Memory B cell (primary cell): ENCODE measurements at regions not wholly inside any gene's neighbourhood (a gene's known extent, or its start where the extent isn't known, plus 50 kb on each side); places are given as distances from the start of the nearest gene placed in this dataset.

Source experiments
- ATAC-seq: fragments of 150-1000 bp; cut with Tn5 transposase; 2 replicates; pipeline ENCODE4 v1.10.0; 2021; ENCODE audit warnings: low read depth, mild to moderate bottlenecking, moderate library complexity
- DNase-seq, 2 donors: peaks; one replicate each; pipeline ENCODE4 v3.0.0; 2022; ENCODE audit warnings: low spot score in 2 of 2
- H3K27ac Mint-ChIP-seq: one replicate; pipeline ENCODE4 v1.8.0; 2022; ENCODE audit warnings: mild to moderate bottlenecking, moderate library complexity, mixed read lengths
- H3K27me3 Mint-ChIP-seq: one replicate; pipeline ENCODE4 v1.8.0; 2022; ENCODE audit warnings: mixed read lengths
- H3K36me3 Mint-ChIP-seq: one replicate; pipeline ENCODE4 v1.8.0; 2022; ENCODE audit warnings: mild to moderate bottlenecking, mixed read lengths
- H3K4me1 Mint-ChIP-seq: one replicate; pipeline ENCODE4 v1.8.0; 2022; ENCODE audit warnings: mixed read lengths
- H3K4me3 Mint-ChIP-seq: one replicate; pipeline ENCODE4 v1.8.0; 2022; ENCODE audit warnings: mild to moderate bottlenecking, moderate library complexity, mixed read lengths
- H3K9me3 Mint-ChIP-seq: one replicate; pipeline ENCODE4 v1.8.0; 2022; ENCODE audit warnings: mixed read lengths

DNA sequence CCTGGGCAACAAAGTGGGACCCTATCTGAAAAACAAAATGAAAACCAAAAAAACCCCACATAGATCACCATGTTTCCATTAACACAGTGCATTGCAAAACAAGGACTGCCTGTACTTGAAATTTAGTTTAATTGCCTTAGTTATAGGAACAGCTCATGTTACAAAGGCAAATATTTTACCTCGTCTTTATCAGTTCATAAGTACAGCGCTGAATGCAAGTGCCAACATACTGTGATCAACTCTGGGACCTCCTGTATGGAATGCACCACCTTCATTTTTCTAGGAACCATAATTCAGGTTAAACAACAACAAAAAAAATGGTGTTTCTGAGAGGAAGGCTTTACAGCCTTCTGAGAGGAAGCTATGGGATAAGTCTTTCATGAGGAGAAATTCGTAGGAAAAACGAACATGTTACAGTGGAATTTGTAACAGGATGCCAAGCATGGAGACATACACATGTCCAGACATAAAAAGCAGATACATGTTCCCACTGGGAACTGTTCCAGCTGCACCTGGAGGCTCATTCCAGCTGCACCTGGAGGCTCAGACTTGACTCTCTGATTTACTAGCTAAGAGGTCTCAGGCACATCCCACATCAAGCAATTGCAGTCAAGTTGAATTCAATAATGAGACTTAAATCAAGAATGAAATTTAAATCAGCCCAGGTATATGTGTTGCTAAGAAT, 821.3 kb downstream of the NLGN4Y start:
- H3K4me1 Mint-ChIP-seq: no peaks in the 10 kb centered on the region
- no peak overlapping the region for H3K27ac Mint-ChIP-seq
- no peaks in the 10 kb centered on the region for H3K36me3 Mint-ChIP-seq
- no peak overlapping the region for H3K4me3 Mint-ChIP-seq
- no peak for ATAC-seq
- no peak for DNase-seq
- H3K9me3 Mint-ChIP-seq: peaks cover 3% of the 10 kb centered on the region
- H3K27me3 Mint-ChIP-seq: no peaks in the 10 kb centered on the region

DNA sequence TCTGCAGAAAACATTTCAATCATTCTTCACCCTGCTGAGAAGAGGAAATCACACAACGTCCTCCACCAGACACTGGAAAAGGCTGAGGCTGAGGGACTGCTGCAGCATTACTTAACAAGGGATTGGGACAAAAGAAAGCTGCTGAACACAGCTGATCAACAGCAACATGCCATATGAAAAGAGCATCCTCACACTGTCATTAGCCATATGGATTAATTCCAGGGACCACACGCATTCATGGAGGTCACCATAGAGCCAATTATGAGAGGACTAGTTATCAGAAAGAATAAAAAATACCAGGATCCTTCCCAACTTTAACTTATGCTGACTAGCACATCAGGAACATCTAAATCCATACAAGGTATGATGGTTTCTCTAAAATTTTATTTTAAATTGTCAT, 825.0 kb downstream of the NLGN4Y start:
- Mint-ChIP-seq H3K36me3 (no peaks in the 10 kb centered on the region), H3K27ac (no peak overlapping the region), H3K27me3 (no peaks in the 10 kb centered on the region), H3K4me3 (no peak overlapping the region), H3K9me3 (peaks cover 1% of the 10 kb centered on the region), H3K4me1 (peaks cover 3% of the 10 kb centered on the region)
- ATAC-seq (no peak), DNase-seq (no peak)

DNA sequence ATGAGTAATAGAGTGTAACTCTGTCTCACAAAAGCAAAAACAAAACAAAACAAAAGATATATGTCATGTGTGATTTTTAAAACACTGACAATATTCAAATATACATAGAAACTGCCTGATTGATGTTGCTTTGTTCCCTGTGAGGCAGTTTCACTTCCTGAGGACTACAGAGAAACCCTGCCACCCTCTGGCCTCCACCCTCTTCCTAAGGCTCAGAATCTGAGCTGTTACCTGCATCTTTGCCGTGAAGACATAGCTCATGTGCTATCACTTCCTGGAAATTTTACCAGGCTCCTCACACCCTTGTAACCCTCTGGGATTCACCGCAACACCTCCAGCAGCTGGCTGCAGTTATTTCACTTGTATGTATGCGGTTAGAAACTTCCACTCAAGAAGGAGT, 831.0 kb downstream of the NLGN4Y start:
- Mint-ChIP-seq H3K4me3 (no peak overlapping the region), H3K27ac (no peak overlapping the region), H3K36me3 (no peaks in the 10 kb centered on the region), H3K27me3 (no peaks in the 10 kb centered on the region), H3K9me3 (peaks cover 1% of the 10 kb centered on the region), H3K4me1 (peaks cover 10% of the 10 kb centered on the region)
- DNase-seq: no peak
- ATAC-seq: peak; percentile 84

DNA sequence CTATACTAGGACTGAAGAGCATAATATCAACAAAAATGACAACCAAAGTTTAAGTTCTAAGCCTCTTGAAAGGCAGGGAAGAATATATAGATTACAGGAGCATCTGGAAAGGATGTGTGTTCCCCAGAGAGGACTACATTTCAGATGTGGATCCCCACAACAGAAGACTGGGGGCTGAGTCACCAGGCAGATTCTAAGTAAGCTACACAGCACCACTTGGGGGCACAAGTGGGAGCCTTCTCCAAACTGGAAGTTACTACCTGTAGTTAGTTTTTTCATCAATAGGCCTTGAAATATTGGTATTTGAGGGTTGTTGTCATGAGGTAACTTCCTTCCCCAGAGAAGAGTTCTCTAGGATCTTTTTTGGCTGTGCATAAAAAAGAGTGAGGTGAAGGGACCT, 836.1 kb downstream of the NLGN4Y start:
- ATAC-seq (no peak), DNase-seq (no peak)
- Mint-ChIP-seq H3K36me3 (no peaks in the 10 kb centered on the region), H3K27ac (no peak overlapping the region), H3K4me3 (no peak overlapping the region), H3K27me3 (no peaks in the 10 kb centered on the region), H3K4me1 (peaks cover 3% of the 10 kb centered on the region), H3K9me3 (no peaks in the 10 kb centered on the region)

DNA sequence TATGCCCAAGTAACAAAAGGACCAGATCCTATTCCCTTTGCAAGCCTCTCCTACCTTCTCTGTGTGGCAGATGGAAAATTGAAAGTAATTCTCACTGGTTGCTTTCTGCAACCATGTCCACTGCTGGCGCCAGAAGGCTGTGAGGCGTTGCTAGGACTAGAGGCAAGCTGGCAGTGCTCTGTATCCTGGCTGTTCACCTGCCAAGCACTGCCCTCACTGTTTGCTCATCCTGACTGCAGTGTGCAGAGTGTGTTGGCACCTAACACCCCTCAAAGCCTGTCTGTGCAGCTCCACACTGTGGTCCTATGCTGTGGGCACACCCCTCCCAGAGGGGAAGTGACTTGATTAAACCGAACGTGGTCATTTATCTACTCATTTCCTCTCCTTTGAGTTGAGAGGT, 840.7 kb downstream of the NLGN4Y start:
- Mint-ChIP-seq H3K27me3 (peaks cover 3% of the 10 kb centered on the region), H3K36me3 (no peaks in the 10 kb centered on the region), H3K4me1 (no peaks in the 10 kb centered on the region), H3K27ac (no peak overlapping the region), H3K9me3 (no peaks in the 10 kb centered on the region), H3K4me3 (no peak overlapping the region)
- no peak for ATAC-seq
- no peak for DNase-seq

DNA sequence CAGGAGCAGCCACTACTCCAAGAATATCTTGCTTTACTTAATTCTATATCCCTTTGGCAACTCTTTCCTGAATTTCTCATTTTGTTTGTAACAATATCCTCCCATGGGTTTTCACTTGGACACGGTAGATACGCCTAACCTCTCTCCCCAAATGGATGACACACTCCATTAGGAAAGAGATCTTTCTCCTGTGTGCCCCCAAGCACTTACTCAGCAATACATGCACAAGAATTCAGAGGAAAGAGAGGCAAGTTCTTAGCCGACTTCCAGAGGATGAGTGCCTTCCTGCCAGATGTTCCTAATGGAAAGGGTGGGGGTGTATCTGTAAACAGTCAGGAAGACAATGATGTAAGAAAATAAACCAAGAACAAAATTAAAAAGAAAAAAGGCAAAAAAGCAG, 844.5 kb downstream of the NLGN4Y start:
- Mint-ChIP-seq H3K27me3 (peaks cover 3% of the 10 kb centered on the region), H3K27ac (no peak overlapping the region), H3K4me1 (no peaks in the 10 kb centered on the region), H3K4me3 (no peak overlapping the region), H3K9me3 (no peaks in the 10 kb centered on the region), H3K36me3 (no peaks in the 10 kb centered on the region)
- no peak for DNase-seq
- ATAC-seq: no peak

DNA sequence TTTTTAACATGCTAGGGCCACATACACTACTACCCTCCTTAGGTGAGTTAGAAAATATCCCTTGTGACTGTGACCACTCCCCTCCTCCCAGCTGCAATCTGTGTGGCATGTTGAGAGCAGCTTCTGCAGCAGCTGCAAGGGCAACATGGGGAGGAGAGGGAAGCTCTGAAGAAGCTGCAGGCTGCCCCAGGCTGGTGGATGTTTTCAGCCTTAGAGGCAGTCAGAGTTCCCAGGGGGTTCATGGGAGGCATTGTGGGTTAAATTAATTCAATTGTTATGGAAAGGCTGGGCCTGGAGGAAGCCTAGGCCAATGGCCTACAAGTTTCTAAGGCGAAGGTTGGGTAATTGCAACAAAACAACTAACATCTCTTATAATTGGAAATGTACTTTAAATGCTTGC, 860.8 kb downstream of the NLGN4Y start:
- Mint-ChIP-seq H3K4me1 (peaks cover 3% of the 10 kb centered on the region), H3K27me3 (no peaks in the 10 kb centered on the region), H3K36me3 (no peaks in the 10 kb centered on the region), H3K4me3 (no peak overlapping the region), H3K9me3 (no peaks in the 10 kb centered on the region), H3K27ac (no peak overlapping the region)
- DNase-seq (no peak), ATAC-seq (no peak)

DNA sequence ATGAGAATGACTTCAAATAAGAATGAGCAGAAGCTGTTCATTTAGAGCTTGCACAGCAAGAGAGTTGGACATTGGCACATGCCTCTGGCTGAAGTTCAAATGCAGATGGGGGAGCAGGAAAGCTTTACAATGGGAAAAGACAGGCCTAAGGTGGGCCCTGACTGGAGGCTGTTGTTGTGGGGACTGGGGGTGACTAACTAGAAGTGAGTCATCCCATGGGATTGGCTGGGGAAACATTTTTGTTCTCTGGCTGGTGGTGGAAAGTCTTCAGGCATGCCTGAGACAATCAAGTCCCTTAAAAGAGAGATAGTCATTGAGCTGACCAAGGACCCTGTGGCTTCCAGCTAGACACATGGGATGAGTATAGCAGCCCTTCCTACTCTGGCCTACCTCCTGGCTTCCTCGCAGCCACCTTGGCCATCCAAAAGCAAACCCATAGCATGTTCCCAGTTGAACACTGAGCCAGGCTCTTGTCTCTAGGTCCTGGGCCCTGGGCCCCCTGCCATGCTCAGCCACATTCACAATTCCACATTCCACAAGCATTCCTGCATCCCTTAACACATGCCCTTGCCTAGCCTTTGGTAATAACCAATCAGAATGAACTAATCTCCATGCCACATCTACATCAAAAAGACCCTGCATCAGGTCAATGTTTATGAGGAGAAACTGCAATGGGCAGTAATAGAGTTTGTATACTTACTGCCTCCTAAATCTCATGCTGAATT, 873.4 kb downstream of the NLGN4Y start:
- Mint-ChIP-seq H3K27ac (no peak overlapping the region), H3K9me3 (no peaks in the 10 kb centered on the region), H3K36me3 (no peaks in the 10 kb centered on the region), H3K4me1 (no peaks in the 10 kb centered on the region), H3K27me3 (peaks cover 2% of the 10 kb centered on the region), H3K4me3 (no peak overlapping the region)
- ATAC-seq (no peak), DNase-seq (no peak)

DNA sequence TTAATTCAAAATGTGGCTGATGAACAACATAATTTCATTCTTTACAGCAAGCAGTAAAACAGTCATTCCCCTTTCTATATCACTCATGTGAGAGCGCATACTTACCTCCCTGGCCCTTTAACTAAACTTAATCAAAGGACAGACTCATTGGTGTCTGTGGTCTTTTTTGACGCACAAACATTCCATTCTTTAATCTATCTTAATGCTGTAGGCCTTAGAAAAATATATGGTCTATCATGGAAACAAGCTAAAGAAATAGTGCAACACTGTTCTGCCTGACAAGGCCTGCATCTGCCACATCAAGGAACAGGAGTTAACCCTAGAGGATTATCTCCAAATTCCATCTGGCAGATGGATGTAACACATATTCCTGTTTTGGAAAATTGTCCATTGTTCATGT, 878.1 kb downstream of the NLGN4Y start:
- peaks cover under 1% of the 10 kb centered on the region for H3K36me3 Mint-ChIP-seq
- peaks cover under 1% of the 10 kb centered on the region for H3K9me3 Mint-ChIP-seq
- DNase-seq (no peak), ATAC-seq (no peak)
- peaks cover 3% of the 10 kb centered on the region for H3K27me3 Mint-ChIP-seq
- H3K4me1 Mint-ChIP-seq: no peaks in the 10 kb centered on the region
- no peak overlapping the region for H3K4me3 Mint-ChIP-seq
- no peak overlapping the region for H3K27ac Mint-ChIP-seq

DNA sequence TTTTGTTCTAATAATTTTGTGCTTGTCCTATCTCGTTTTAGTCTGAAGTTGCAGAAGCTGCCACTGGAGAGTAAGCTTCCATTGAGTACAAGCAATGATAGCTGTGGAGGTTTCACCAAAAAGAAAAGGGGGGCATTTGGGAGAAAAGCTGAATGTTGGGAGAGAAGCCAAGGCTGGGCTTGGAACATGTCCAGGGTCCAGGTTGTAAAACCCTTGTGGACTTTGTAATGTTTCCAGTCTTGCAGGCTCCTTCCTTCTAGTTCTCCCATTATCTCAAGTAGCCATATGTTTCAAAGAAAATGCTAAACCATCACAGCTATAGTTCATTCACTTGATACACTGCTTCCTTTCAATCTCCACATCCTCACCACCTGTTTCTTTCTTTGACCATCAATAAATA, 880.2 kb downstream of the NLGN4Y start:
- no peaks in the 10 kb centered on the region for H3K4me1 Mint-ChIP-seq
- H3K36me3 Mint-ChIP-seq: peaks cover 2% of the 10 kb centered on the region
- DNase-seq: no peak
- peaks cover 3% of the 10 kb centered on the region for H3K27me3 Mint-ChIP-seq
- H3K27ac Mint-ChIP-seq: no peak overlapping the region
- ATAC-seq: no peak
- peaks cover 2% of the 10 kb centered on the region for H3K9me3 Mint-ChIP-seq
- no peak overlapping the region for H3K4me3 Mint-ChIP-seq

DNA sequence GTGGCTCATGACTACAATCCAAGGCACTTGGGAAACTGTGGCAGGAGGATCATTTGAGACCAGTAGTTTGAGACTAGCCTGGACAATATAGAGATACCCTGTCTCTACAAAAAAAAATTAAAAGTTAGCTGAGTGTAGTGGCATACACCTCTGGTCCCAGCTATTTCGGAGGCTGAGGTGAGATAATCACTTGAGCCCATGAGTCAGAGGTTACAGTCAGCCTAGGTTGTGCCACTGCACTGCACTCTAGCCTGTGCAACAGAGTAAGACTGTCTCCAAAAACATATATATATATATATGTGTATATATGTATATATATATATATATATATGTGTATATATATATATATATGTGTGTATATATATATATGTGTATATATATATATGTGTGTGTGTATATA, 890.8 kb downstream of the NLGN4Y start:
- H3K27ac Mint-ChIP-seq: no peak overlapping the region
- H3K9me3 Mint-ChIP-seq: no peaks in the 10 kb centered on the region
- no peak for ATAC-seq

DNA sequence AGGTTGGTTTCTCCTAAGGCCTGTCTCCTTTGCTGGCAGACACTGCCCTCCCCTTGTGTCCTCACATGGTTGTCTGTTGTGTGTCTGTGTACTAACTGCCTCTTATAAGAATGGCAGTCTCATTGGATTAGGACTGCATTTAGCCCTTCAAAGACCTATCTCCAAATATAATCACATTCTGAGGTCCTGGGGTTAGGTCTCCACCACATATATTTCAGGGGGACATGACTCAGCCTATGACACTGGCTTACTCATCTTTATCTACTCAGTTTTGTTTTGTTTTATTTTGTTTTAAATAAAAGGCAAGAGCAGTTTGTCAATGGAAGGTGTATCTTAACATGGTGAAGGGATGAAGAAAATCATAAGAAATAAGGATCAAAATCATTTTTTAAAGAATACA, 894.3 kb downstream of the NLGN4Y start:
- ATAC-seq (no peak), DNase-seq (no peak)
- no peaks in the 10 kb centered on the region for H3K36me3 Mint-ChIP-seq
- H3K4me3 Mint-ChIP-seq: no peak overlapping the region
- H3K27me3 Mint-ChIP-seq: no peaks in the 10 kb centered on the region
- H3K9me3 Mint-ChIP-seq: no peaks in the 10 kb centered on the region
- H3K4me1 Mint-ChIP-seq: peaks cover under 1% of the 10 kb centered on the region
- H3K27ac Mint-ChIP-seq: no peak overlapping the region

More for the DNA sequence above, 890.8 kb downstream of the NLGN4Y start:
- Mint-ChIP-seq H3K27me3 (no peaks in the 10 kb centered on the region), H3K36me3 (no peaks in the 10 kb centered on the region), H3K4me1 (no peaks in the 10 kb centered on the region), H3K4me3 (no peak overlapping the region)
- DNase-seq: no peak

DNA sequence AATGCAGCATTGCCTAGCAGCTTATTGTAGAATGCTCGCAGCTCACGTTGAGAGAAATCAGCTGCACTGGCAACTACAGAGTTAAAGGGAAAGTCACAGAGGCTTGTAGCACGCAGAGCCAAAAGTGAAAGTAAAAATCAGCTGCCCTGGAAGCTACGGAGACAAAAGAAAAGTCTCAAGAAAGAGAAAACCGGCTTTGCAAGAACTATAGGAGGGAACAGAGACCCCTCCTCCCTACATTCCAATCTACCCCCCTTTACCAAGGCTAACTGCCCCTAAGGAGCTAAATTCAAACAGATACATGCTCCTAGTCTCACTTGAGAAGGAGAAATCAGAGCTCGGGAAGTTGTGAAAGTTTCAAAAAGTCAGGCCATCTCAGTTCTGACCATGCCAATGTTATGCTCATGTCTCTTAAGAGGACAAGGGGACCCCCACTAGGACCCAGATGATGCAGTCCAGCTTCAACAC, 900.4 kb downstream of the NLGN4Y start:
- Mint-ChIP-seq H3K36me3 (peaks cover 9% of the 10 kb centered on the region), H3K9me3 (peaks cover 5% of the 10 kb centered on the region), H3K27ac (peak overlapping the region; percentile 92), H3K27me3 (no peaks in the 10 kb centered on the region), H3K4me1 (peaks cover 14% of the 10 kb centered on the region), H3K4me3 (peak overlapping the region; percentile 77)
- DNase-seq (no peak), ATAC-seq (peak; percentile 80)

DNA sequence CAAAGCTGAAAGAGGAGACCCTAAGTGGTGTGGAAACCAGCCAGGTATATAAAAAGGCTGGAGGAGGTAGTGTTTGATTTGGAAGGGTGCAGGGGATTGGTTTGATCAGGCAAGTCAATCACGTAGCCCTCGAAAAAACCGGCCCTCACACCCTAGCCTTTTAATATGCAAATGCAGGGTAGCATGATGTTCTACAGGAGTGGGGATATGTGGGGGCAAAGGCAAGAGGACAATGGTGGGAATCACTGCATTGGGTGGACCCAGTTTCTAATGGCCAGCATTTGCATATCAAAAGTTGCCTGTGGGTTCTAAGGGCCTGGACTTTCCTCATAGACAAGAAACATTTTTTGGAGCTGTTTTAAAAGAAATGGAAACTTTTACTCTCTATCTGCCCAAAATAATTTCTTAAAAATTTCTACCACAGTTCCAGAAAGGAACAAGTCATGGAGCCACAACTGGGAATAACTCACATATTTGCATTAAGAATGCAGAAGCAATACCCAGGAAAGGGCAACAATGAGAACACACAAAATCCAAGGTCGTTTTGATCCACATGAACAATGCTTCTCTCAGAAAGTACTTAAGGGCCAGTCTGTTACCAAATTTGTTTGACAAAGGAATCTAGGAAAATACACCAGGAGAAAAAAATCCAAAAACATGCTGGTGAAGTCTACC, 915.8 kb downstream of the NLGN4Y start:
- no peak for DNase-seq
- H3K27me3 Mint-ChIP-seq: no peaks in the 10 kb centered on the region
- H3K9me3 Mint-ChIP-seq: no peaks in the 10 kb centered on the region
- H3K36me3 Mint-ChIP-seq: no peaks in the 10 kb centered on the region
- no peaks in the 10 kb centered on the region for H3K4me1 Mint-ChIP-seq
- no peak for ATAC-seq
- no peak overlapping the region for H3K27ac Mint-ChIP-seq
- no peak overlapping the region for H3K4me3 Mint-ChIP-seq
